Neural cell (in vitro differentiated cells): ENCODE measurements at regions not wholly inside any gene's neighbourhood (a gene's known extent, or its start where the extent isn't known, plus 50 kb on each side); places are given as distances from the start of the nearest gene placed in this dataset.

Experiments
- H2AFZ ChIP-seq: fragments of 200-600, 300-800 bp; sonication (generic), shearing (Covaris generic); 2 replicates; pipeline ENCODE4 v1.6.0; 2014; ENCODE audit warnings: low read depth, mild to moderate bottlenecking, antibody characterized with exemption, low read length, moderate library complexity
- H3F3A ChIP-seq: fragments of 200-600 bp; shearing (Covaris generic); 2 replicates; pipeline ENCODE4 v1.6.1; 2016; ENCODE audit warnings: mild to moderate bottlenecking, moderate library complexity, mixed read lengths, antibody characterized with exemption, low read length; ENCODE audit not compliant: insufficient read depth, poor library complexity, severe bottlenecking
- H3K27ac ChIP-seq: fragments of 200-600, 300-800 bp; sonication (generic), shearing (Covaris generic); 2 replicates; pipeline ENCODE4 v1.5.1; 2014; ENCODE audit warnings: mild to moderate bottlenecking, low read length, moderate library complexity
- H3K27me3 ChIP-seq: fragments of 300-800, 200-600 bp; sonication (generic), shearing (Covaris generic); 2 replicates; pipeline ENCODE4 v1.6.0; 2014; ENCODE audit warnings: mild to moderate bottlenecking, low read depth, low read length, moderate library complexity; ENCODE audit not compliant: insufficient read depth
- H3K36me3 ChIP-seq: fragments of 300-800, 200-600 bp; sonication (generic), shearing (Covaris generic); 2 replicates; pipeline ENCODE4 v1.5.1; 2014; ENCODE audit warnings: mild to moderate bottlenecking, antibody characterized with exemption, low read length, moderate library complexity; ENCODE audit not compliant: insufficient read depth
- H3K4me2 ChIP-seq: fragments of 300-800, 200-600 bp; sonication (generic), shearing (Covaris generic); 2 replicates; pipeline ENCODE4 v1.6.0; 2014; ENCODE audit warnings: mild to moderate bottlenecking, low read length
- H3K4me3 ChIP-seq: fragments of 300-800, 200-600 bp; sonication (generic), shearing (Covaris generic); 2 replicates; pipeline ENCODE4 v1.5.1; 2014; ENCODE audit warnings: mild to moderate bottlenecking, low read length, moderate library complexity
- H3K79me2 ChIP-seq: fragments of 200-600 bp; shearing (Covaris generic); replicated peaks from 2 replicates; pipeline ENCODE4 v1.6.0; 2014; ENCODE audit warnings: mild to moderate bottlenecking, low read length, moderate library complexity; ENCODE audit not compliant: insufficient read depth
- H3K9ac ChIP-seq: fragments of 300-800, 200-600 bp; sonication (generic), shearing (Covaris generic); 2 replicates; pipeline ENCODE4 v1.6.1; 2016; ENCODE audit warnings: mild to moderate bottlenecking, low read length, mixed read lengths
- H3K9me2 ChIP-seq: fragments of 200-600 bp; shearing (Covaris generic); 2 replicates; pipeline ENCODE4 v1.6.1; 2016; ENCODE audit warnings: mild to moderate bottlenecking, low read length, mixed read lengths; ENCODE audit not compliant: insufficient read depth
- H3K9me3 ChIP-seq: fragments of 200-600, 300-800 bp; sonication (generic), shearing (Covaris generic); 2 replicates; pipeline ENCODE4 v1.6.1; 2016; ENCODE audit warnings: mild to moderate bottlenecking, mixed run types, low read length, moderate library complexity, mixed read lengths
- H4K20me1 ChIP-seq: fragments of 200-600 bp; shearing (Covaris generic); 2 replicates; pipeline ENCODE4 v1.6.1; 2016; ENCODE audit warnings: mild to moderate bottlenecking, mixed run types; ENCODE audit not compliant: insufficient read depth
- CTCF ChIP-seq: fragments of 450-650 bp; IDR thresholded peaks from 2 replicates; pipeline ENCODE4 v1.5.1; 2014; ENCODE audit warnings: antibody characterized with exemption, mild to moderate bottlenecking, moderate library complexity; ENCODE audit not compliant: poor library complexity, severe bottlenecking
- EP300 ChIP-seq: fragments of 450-650 bp; conservative IDR thresholded peaks from 2 replicates; pipeline ENCODE4 v1.6.1; 2014; ENCODE audit warnings: antibody characterized with exemption, mild to moderate bottlenecking, moderate library complexity; ENCODE audit not compliant: poor library complexity, severe bottlenecking
- EZH2 ChIP-seq: fragments of 200-600, 300-800 bp; shearing (Covaris generic), sonication (generic); IDR thresholded peaks from 2 replicates; pipeline ENCODE4 v1.6.1; 2014; ENCODE audit warnings: antibody characterized with exemption, low read length, borderline replicate concordance, mild to moderate bottlenecking; ENCODE audit not compliant: insufficient read depth, poor library complexity, severe bottlenecking
- MXI1 ChIP-seq: fragments of 450-650 bp; conservative IDR thresholded peaks from 2 replicates; pipeline ENCODE4 v1.6.1; 2014; ENCODE audit warnings: antibody characterized with exemption, mild to moderate bottlenecking; ENCODE audit not compliant: poor library complexity, severe bottlenecking
- POLR2AphosphoS5 ChIP-seq: IDR thresholded peaks from 2 replicates; pipeline ENCODE4 v1.6.1; 2012
- RAD21 ChIP-seq: fragments of 450-650 bp; conservative IDR thresholded peaks from 2 replicates; pipeline ENCODE4 v1.6.1; 2014; ENCODE audit warnings: antibody characterized with exemption, mild to moderate bottlenecking, moderate library complexity
- REST ChIP-seq: IDR thresholded peaks from 2 replicates; pipeline ENCODE4 v1.6.1; 2012; ENCODE audit warnings: borderline replicate concordance
- SMC3 ChIP-seq: fragments of 450-650 bp; conservative IDR thresholded peaks from 2 replicates; pipeline ENCODE4 v1.6.1; 2014; ENCODE audit warnings: antibody characterized with exemption, mild to moderate bottlenecking, moderate library complexity; ENCODE audit not compliant: poor library complexity
- TAF1 ChIP-seq: IDR thresholded peaks from 2 replicates; pipeline ENCODE4 v1.6.1; 2012; ENCODE audit warnings: low read depth

GRCh38 chr2:164164602-164165001 is 428.8 kb upstream of the FIGN start:
- no peak overlapping the region for H3K9ac ChIP-seq
- no peak for TF ChIP-seq RAD21
- TF ChIP-seq EZH2: no peak
- no peak for TF ChIP-seq SMC3
- H4K20me1 ChIP-seq: no peaks in the 10 kb centered on the region
- H3K79me2 ChIP-seq: no peaks in the 10 kb centered on the region
- no peaks in the 10 kb centered on the region for H3F3A ChIP-seq
- H3K4me2 ChIP-seq: no peak overlapping the region
- H3K27me3 ChIP-seq: no peaks in the 10 kb centered on the region
- H3K36me3 ChIP-seq: no peaks in the 10 kb centered on the region
- H2AFZ ChIP-seq: no peak overlapping the region
- no peak overlapping the region for H3K27ac ChIP-seq
- H3K9me2 ChIP-seq: no peaks in the 10 kb centered on the region
- no peaks in the 10 kb centered on the region for H3K9me3 ChIP-seq
- no peak overlapping the region for H3K4me3 ChIP-seq

GRCh38 chr2:164155558-164155957 is 419.8 kb upstream of the FIGN start:
- Histone ChIP-seq H2AFZ (no peak overlapping the region), H3K9me3 (no peaks in the 10 kb centered on the region), H3K9me2 (no peaks in the 10 kb centered on the region), H3K36me3 (no peaks in the 10 kb centered on the region), H4K20me1 (no peaks in the 10 kb centered on the region), H3F3A (no peaks in the 10 kb centered on the region), H3K27ac (no peak overlapping the region), H3K4me2 (no peak overlapping the region), H3K4me3 (no peak overlapping the region), H3K27me3 (no peaks in the 10 kb centered on the region), H3K9ac (no peak overlapping the region), H3K79me2 (no peaks in the 10 kb centered on the region)
- TF ChIP-seq TAF1: no peak
- TF ChIP-seq POLR2AphosphoS5: no peak
- no peak for TF ChIP-seq EP300
- no peak for TF ChIP-seq RAD21
- TF ChIP-seq EZH2: no peak
- no peak for TF ChIP-seq MXI1
- TF ChIP-seq SMC3: no peak
- no peak for TF ChIP-seq REST
- no peak for TF ChIP-seq CTCF

GRCh38 chr2:164151522-164151921 is 415.7 kb upstream of the FIGN start:
- no peak overlapping the region for H2AFZ ChIP-seq
- no peaks in the 10 kb centered on the region for H3K27me3 ChIP-seq
- H3K4me2 ChIP-seq: no peak overlapping the region
- no peaks in the 10 kb centered on the region for H3K9me3 ChIP-seq
- TF ChIP-seq RAD21 (no peak), EP300 (no peak), POLR2AphosphoS5 (no peak), MXI1 (no peak), REST (no peak), SMC3 (no peak), TAF1 (no peak), EZH2 (no peak), CTCF (no peak)
- no peak overlapping the region for H3K27ac ChIP-seq
- no peak overlapping the region for H3K4me3 ChIP-seq
- H4K20me1 ChIP-seq: no peaks in the 10 kb centered on the region
- H3F3A ChIP-seq: no peaks in the 10 kb centered on the region
- H3K9me2 ChIP-seq: no peaks in the 10 kb centered on the region
- no peak overlapping the region for H3K9ac ChIP-seq
- H3K36me3 ChIP-seq: no peaks in the 10 kb centered on the region
- H3K79me2 ChIP-seq: no peaks in the 10 kb centered on the region
